WTC11 (cell line): ENCODE measurements at regions not wholly inside any gene's neighbourhood (a gene's known extent, or its start where the extent isn't known, plus 50 kb on each side); places are given as distances from the start of the nearest gene placed in this dataset.
"Not testable (repeated sequence)": the region's sequence is repeated elsewhere in the genome, so short reads cannot be mapped to it uniquely, and the experiment has no call there.

ENCODE experiments used
- ATAC-seq: fragments of 200-7000 bp; cut with Tn5 transposase; 2 replicates; pipeline ENCODE4 v1.10.0; 2021; ENCODE audit warnings: mild to moderate bottlenecking, moderate library complexity
- CTCF ChIA-PET: fragments of 300-600 bp; sonication (Branson Sonifier 250); formaldehyde crosslinking; loops from one replicate; lab custom pipeline; 2021; ENCODE audit warnings: antibody characterized with exemption; lab: Charles Lee
- POLR2A ChIA-PET: fragments of 350-600 bp; sonication (Branson Sonifier 250); formaldehyde crosslinking; loops from one replicate; lab custom pipeline; 2021; ENCODE audit warnings: antibody characterized with exemption; lab: Charles Lee
- DNase-seq: peaks from one replicate; pipeline ENCODE4 v3.0.0; 2021; ENCODE audit warnings: low spot score
- H3K27ac Mint-ChIP-seq: 2 replicates; pipeline ENCODE4 v1.8.0; 2021; ENCODE audit warnings: mixed read lengths
- H3K27me3 Mint-ChIP-seq: 2 replicates; pipeline ENCODE4 v1.8.0; 2021; ENCODE audit warnings: low read depth, mild to moderate bottlenecking, moderate library complexity, mixed read lengths
- H3K36me3 Mint-ChIP-seq: 2 replicates; pipeline ENCODE4 v1.8.0; 2021; ENCODE audit warnings: mixed read lengths
- H3K4me1 Mint-ChIP-seq: 2 replicates; pipeline ENCODE4 v1.8.0; 2022; ENCODE audit warnings: mixed read lengths
- H3K4me3 Mint-ChIP-seq: 2 replicates; pipeline ENCODE4 v1.8.0; 2021; ENCODE audit warnings: mild to moderate bottlenecking, moderate library complexity, mixed read lengths
- H3K9me3 Mint-ChIP-seq: 2 replicates; pipeline ENCODE4 v1.8.0; 2021; ENCODE audit warnings: mixed read lengths
- CREB1 ChIP-seq: sonication (generic); formaldehyde crosslinking; IDR thresholded peaks from 2 replicates; pipeline ENCODE4 v1.8.0; 2023; ENCODE audit warnings: mild to moderate bottlenecking, missing genetic modification reagents
- FOXK1 ChIP-seq: sonication (generic); formaldehyde crosslinking; IDR thresholded peaks from 2 replicates; pipeline ENCODE4 v1.8.0; 2022; ENCODE audit warnings: mild to moderate bottlenecking, moderate library complexity, missing genetic modification reagents
- GABPB1 ChIP-seq: sonication (generic); formaldehyde crosslinking; IDR thresholded peaks from 2 replicates; pipeline ENCODE4 v1.8.1; 2023; ENCODE audit warnings: mild to moderate bottlenecking, missing genetic modification reagents
- GRHL2 ChIP-seq: fragments of 250-450 bp; sonication (Bioruptor Pico); IDR thresholded peaks from 2 replicates; pipeline ENCODE4 v1.8.0; 2022; ENCODE audit warnings: mild to moderate bottlenecking, moderate library complexity; ENCODE audit not compliant: insufficient replicate concordance, severe bottlenecking
- ZBTB21 ChIP-seq: sonication (generic); formaldehyde crosslinking; IDR thresholded peaks from 2 replicates; pipeline ENCODE4 v1.8.1; 2023; ENCODE audit warnings: mild to moderate bottlenecking, missing genetic modification reagents, borderline replicate concordance
- ZNF232 ChIP-seq: sonication (generic); formaldehyde crosslinking; IDR thresholded peaks from 2 replicates; pipeline ENCODE4 v1.8.0; 2022; ENCODE audit warnings: mild to moderate bottlenecking, missing genetic modification reagents
- ZNF396 ChIP-seq: fragments of 250-450 bp; sonication (Bioruptor Pico); IDR thresholded peaks from 2 replicates; pipeline ENCODE4 v1.8.0; 2021; ENCODE audit warnings: mild to moderate bottlenecking, moderate library complexity, borderline replicate concordance
- ZNF671 ChIP-seq: fragments of 250-450 bp; sonication (Bioruptor Pico); IDR thresholded peaks from 2 replicates; pipeline ENCODE4 v1.8.0; 2021; ENCODE audit warnings: mild to moderate bottlenecking
- TF ChIP-seq, protein P1 (sequence below): sonication (generic); formaldehyde crosslinking; IDR thresholded peaks from 2 replicates; pipeline ENCODE4 v1.8.0; 2023; ENCODE audit warnings: missing genetic modification reagents
- TF ChIP-seq, protein P2 (sequence below): sonication (generic); formaldehyde crosslinking; conservative IDR thresholded peaks from 2 replicates; pipeline ENCODE4 v1.8.1; 2023; ENCODE audit warnings: mild to moderate bottlenecking, low read depth, missing genetic modification reagents, moderate library complexity
- TF ChIP-seq, protein P3 (sequence below): sonication (generic); formaldehyde crosslinking; IDR thresholded peaks from 2 replicates; pipeline ENCODE4 v1.8.1; 2022; ENCODE audit warnings: missing genetic modification reagents, borderline replicate concordance

DNA sequence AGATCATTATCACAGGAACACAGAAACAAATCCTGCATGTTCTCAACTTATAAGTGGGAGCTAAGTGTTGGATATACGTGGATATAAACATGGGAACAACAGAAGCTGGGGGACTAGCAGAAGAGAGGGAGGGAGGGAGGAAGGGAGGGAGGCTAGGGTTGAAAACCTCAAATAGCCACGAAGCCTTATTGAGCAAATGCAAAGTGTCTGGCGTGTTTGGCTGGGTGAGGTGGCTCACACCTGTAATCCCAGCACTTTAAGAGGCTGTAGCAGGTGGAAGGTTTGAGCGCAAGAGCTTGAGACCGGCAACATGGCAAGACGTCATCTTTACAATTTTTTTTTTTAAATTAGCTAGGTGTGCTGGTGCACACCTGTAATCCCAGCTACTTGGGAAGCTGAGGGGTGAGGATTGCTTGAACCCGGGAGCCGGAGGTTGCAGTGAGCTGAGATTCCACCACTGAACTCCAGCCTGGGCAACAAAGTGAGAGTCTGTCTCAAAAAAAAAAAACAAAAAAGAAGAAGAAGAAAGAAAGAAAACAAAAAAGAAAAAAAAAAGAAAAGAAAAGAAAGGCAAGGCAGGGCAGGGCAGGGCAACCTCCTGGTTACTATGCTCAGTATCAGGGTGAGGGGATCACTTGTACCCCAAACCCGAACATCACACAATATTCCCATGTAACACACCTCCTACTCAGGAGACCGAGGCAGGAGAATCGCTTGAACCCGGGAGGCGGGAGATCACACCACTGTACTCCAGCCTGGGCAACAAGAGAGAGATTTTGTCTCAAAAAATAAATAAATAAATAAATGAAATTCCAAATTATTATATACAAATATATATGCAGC lies 4492.7 kb upstream of the OR11H1 start:
- ATAC-seq, H3K4me1 Mint-ChIP-seq, H3K4me3 Mint-ChIP-seq, POLR2A ChIA-PET, DNase-seq, H3K27ac Mint-ChIP-seq, CTCF ChIA-PET: not testable (repeated sequence)
- Mint-ChIP-seq H3K27me3 (peaks cover 78% of the 10 kb centered on the region), H3K36me3 (peaks cover 95% of the 10 kb centered on the region), H3K9me3 (peaks cover 77% of the 10 kb centered on the region)

DNA sequence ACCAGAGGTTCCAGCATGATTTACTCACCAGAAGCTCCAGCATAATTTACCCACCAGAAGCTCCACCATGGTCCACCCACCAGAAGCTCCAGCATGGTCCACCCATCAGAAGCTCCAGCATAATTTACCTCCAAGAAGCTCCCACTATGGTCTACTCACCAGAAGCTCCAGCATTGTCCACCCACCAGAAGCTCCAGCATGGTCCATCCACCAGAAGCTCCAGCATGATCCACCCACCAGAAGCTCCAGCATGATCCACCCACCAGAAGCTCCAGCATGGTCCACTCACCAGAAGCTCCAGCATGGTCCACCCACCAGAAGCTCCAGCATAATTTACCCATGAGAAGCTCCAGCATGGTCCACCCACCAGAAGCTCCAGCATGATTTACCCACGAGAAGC lies 4490.7 kb upstream of the OR11H1 start:
- DNase-seq, ATAC-seq, H3K4me1 Mint-ChIP-seq, POLR2A ChIA-PET, H3K27ac Mint-ChIP-seq, H3K4me3 Mint-ChIP-seq, CTCF ChIA-PET: not testable (repeated sequence)
- H3K36me3 Mint-ChIP-seq, result peaks cover 96% of the 10 kb centered on the region
- H3K9me3 Mint-ChIP-seq, result peaks cover 80% of the 10 kb centered on the region
- peaks cover 81% of the 10 kb centered on the region for H3K27me3 Mint-ChIP-seq

DNA sequence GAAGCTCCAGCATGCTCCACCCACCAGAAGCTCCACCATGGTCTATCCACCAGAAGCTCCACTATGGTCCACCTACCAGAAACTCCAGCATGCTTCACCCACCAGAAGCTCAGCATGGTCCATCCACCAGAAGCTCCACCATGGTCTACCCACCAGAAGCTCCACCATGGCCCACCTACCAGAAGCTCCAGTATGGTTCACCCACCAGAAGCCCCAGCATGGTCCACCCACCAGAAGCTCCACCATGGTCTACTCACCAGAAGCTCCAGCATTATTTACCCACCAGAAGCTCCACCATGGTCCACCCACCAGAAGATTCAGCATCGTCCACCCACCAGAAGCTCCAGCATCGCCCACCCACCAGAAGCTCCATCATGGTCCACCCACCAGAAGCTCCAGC lies 4490.2 kb upstream of the OR11H1 start:
- POLR2A ChIA-PET, H3K4me1 Mint-ChIP-seq, ATAC-seq, H3K4me3 Mint-ChIP-seq, CTCF ChIA-PET, H3K27ac Mint-ChIP-seq, DNase-seq: not testable (repeated sequence)
- peaks cover 84% of the 10 kb centered on the region for H3K9me3 Mint-ChIP-seq
- peaks cover 95% of the 10 kb centered on the region for H3K36me3 Mint-ChIP-seq
- H3K27me3 Mint-ChIP-seq, result peaks cover 79% of the 10 kb centered on the region

DNA sequence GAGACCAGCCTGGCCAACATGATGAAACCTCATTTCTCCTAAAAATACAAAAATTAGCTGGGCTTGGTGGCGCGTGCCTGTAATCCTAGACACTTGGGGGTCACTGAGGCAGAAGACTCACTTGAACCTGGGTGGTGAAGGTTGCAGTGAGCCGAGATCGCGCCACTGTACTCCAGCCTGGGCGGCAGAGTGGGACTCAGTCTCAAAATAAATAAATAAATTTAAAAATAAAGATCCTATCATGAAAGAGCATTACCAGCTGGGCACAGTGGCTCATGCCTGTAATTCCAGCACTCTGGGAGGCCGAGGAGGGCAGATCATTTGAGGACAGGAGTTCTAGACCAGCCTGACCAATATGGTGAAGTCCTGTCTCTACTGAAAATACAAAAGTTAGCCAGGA lies 4489.2 kb upstream of the OR11H1 start:
- ATAC-seq, H3K4me1 Mint-ChIP-seq, DNase-seq, POLR2A ChIA-PET, H3K27ac Mint-ChIP-seq, CTCF ChIA-PET, H3K4me3 Mint-ChIP-seq: not testable (repeated sequence)
- Mint-ChIP-seq H3K27me3 (peaks cover 76% of the 10 kb centered on the region), H3K9me3 (peaks cover 91% of the 10 kb centered on the region), H3K36me3 (peaks cover 93% of the 10 kb centered on the region)

DNA sequence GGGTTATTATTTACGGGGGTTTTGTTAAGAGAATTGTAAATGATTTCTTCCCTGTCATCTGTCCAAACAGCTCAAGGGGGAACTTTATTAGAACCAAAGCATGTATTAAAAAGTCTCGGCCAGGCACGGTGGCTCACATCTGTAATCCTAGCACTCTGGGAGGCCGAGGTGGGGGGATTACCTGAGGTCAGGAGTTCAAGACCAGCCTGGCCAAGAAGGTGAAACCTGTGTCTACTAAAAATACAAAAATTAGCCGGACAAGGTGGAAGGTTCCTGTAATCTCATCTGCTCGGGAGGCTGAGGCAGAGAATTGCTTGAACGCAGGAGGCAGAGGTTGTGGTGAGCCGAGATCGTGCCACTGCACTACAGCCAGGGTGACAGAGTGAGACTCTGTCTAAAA lies 4486.6 kb upstream of the OR11H1 start:
- CTCF ChIA-PET, H3K4me1 Mint-ChIP-seq, DNase-seq, H3K4me3 Mint-ChIP-seq, H3K27ac Mint-ChIP-seq, POLR2A ChIA-PET, ATAC-seq: not testable (repeated sequence)
- Mint-ChIP-seq H3K9me3 (peaks cover 74% of the 10 kb centered on the region), H3K36me3 (peaks cover 74% of the 10 kb centered on the region), H3K27me3 (peaks cover 56% of the 10 kb centered on the region)

DNA sequence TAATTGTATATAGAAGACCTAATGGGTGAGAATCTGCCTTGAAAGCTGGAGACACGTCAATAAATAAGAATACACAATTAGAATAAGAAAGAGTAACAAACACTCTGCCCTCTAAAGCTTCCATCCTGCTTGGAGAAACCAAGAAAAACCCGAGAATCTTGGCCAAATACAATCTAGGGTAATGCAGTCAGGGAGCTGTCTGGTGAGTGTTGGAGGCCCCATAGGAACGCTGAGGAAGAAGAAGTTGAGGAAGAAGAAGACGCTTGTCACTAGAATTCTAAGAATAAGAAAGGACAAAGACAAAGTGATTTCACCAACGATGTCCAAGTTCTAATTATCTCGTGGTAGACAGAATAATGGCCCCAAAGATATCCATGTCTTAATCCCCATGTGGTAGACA lies 4485.9 kb upstream of the OR11H1 start:
- Mint-ChIP-seq H3K36me3 (peaks cover 70% of the 10 kb centered on the region), H3K4me3 (no peak overlapping the region), H3K4me1 (no peaks in the 10 kb centered on the region), H3K27ac (no peak overlapping the region), H3K9me3 (peaks cover 70% of the 10 kb centered on the region), H3K27me3 (peaks cover 51% of the 10 kb centered on the region)
- DNase-seq (no peak), ATAC-seq (no peak)
- ChIA-PET CTCF (no interaction called here), POLR2A (no interaction called here)
- TF ChIP-seq, protein P1, sequence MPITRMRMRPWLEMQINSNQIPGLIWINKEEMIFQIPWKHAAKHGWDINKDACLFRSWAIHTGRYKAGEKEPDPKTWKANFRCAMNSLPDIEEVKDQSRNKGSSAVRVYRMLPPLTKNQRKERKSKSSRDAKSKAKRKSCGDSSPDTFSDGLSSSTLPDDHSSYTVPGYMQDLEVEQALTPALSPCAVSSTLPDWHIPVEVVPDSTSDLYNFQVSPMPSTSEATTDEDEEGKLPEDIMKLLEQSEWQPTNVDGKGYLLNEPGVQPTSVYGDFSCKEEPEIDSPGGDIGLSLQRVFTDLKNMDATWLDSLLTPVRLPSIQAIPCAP (CRISPR knock-in tag), result no peak
- TF ChIP-seq ZNF671 (no peak), ZNF396 (CRISPR knock-in tag) (no peak), CREB1 (CRISPR knock-in tag) (no peak), ZBTB21 (CRISPR knock-in tag) (no peak), GRHL2 (no peak), GABPB1 (CRISPR knock-in tag) (no peak), ZNF232 (CRISPR knock-in tag) (no peak), FOXK1 (no peak)
- TF ChIP-seq, protein P2, sequence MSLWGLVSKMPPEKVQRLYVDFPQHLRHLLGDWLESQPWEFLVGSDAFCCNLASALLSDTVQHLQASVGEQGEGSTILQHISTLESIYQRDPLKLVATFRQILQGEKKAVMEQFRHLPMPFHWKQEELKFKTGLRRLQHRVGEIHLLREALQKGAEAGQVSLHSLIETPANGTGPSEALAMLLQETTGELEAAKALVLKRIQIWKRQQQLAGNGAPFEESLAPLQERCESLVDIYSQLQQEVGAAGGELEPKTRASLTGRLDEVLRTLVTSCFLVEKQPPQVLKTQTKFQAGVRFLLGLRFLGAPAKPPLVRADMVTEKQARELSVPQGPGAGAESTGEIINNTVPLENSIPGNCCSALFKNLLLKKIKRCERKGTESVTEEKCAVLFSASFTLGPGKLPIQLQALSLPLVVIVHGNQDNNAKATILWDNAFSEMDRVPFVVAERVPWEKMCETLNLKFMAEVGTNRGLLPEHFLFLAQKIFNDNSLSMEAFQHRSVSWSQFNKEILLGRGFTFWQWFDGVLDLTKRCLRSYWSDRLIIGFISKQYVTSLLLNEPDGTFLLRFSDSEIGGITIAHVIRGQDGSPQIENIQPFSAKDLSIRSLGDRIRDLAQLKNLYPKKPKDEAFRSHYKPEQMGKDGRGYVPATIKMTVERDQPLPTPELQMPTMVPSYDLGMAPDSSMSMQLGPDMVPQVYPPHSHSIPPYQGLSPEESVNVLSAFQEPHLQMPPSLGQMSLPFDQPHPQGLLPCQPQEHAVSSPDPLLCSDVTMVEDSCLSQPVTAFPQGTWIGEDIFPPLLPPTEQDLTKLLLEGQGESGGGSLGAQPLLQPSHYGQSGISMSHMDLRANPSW (CRISPR knock-in tag), result no peak
- TF ChIP-seq, protein P3, sequence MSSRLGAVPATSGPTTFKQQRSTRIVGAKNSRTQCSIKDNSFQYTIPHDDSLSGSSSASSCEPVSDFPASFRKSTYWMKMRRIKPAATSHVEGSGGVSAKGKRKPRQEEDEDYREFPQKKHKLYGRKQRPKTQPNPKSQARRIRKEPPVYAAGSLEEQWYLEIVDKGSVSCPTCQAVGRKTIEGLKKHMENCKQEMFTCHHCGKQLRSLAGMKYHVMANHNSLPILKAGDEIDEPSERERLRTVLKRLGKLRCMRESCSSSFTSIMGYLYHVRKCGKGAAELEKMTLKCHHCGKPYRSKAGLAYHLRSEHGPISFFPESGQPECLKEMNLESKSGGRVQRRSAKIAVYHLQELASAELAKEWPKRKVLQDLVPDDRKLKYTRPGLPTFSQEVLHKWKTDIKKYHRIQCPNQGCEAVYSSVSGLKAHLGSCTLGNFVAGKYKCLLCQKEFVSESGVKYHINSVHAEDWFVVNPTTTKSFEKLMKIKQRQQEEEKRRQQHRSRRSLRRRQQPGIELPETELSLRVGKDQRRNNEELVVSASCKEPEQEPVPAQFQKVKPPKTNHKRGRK, result no peak

DNA sequence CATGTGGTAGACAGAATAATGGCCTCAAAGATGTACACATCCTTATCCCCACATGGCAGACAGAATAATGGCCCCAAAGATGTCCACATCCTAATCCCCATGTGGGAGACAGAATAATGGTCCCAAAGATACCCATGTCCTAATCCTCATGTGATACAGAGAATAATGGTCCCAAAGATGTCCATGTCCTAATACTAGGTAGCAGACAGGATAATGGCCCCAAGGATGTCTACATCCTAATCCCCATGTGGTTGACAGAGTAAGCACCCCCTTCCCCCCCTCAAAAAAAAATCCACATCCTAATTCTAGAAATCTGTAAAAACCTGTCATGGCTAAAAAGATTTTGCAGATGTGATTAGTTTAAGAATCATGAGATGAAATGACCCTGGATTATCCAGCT lies 4484.7 kb upstream of the OR11H1 start:
- H3K27ac Mint-ChIP-seq, CTCF ChIA-PET, H3K4me3 Mint-ChIP-seq, ATAC-seq, H3K4me1 Mint-ChIP-seq, POLR2A ChIA-PET, DNase-seq: not testable (repeated sequence)
- peaks cover 60% of the 10 kb centered on the region for H3K36me3 Mint-ChIP-seq
- peaks cover 66% of the 10 kb centered on the region for H3K9me3 Mint-ChIP-seq
- peaks cover 41% of the 10 kb centered on the region for H3K27me3 Mint-ChIP-seq

DNA sequence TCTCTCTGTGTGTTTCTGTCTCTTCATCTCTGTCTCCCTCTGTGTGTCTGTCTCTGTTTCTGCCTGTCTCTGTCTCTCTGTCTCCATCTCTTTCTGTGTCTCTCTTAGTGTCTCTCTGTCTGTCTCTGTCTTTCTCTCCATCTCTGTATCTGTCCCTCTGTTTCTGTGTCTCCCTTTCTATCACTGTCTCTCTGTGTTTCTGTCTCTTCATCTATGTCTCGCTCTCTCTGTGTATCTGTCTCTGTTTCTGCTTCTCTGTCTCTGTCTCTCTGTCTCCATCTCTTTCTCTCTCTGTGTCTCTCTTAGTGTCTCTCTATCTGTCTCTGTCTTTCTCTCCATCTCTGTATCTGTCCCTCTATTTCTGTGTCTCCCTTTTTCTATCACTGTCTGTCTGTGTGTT lies 4479.1 kb upstream of the OR11H1 start:
- H3K27ac Mint-ChIP-seq, H3K4me1 Mint-ChIP-seq, H3K4me3 Mint-ChIP-seq, POLR2A ChIA-PET, DNase-seq, ATAC-seq, CTCF ChIA-PET: not testable (repeated sequence)
- Mint-ChIP-seq H3K27me3 (peaks cover 21% of the 10 kb centered on the region), H3K36me3 (peaks cover 44% of the 10 kb centered on the region), H3K9me3 (peaks cover 44% of the 10 kb centered on the region)
